ENCODE measurements at regions not wholly inside any gene's neighbourhood (a gene's known extent, or its start where the extent isn't known, plus 50 kb on each side); places are given as distances from the start of the nearest gene placed in this dataset.

GRCh38 chr5:166980666-166981065 is 1310.8 kb upstream of the WWC1 start:
- no peak for TF ChIP-seq CTCF (IDR thresholded peaks at IDR 0.05; ENCODE audit: low read depth, low read length)
- DNase-seq (ENCODE audit: extremely low read depth, low read depth), result no peak

GRCh38 chr5:166982226-166982625 is 1309.2 kb upstream of the WWC1 start:
- no peak for DNase-seq (ENCODE audit: extremely low read depth, low read depth)

GRCh38 chr5:166991601-166992000 is 1299.8 kb upstream of the WWC1 start:
- no peak for DNase-seq (ENCODE audit: extremely low read depth, low read depth)
- no peak for TF ChIP-seq CTCF (IDR thresholded peaks at IDR 0.05; ENCODE audit: low read depth, low read length)

More at GRCh38 chr5:166982226-166982625, 1309.2 kb upstream of the WWC1 start:
- TF ChIP-seq CTCF (IDR thresholded peaks at IDR 0.05; ENCODE audit: low read depth, low read length), result no peak

GRCh38 chr5:166992108-166992507 is 1299.3 kb upstream of the WWC1 start:
- no peak for TF ChIP-seq CTCF (IDR thresholded peaks at IDR 0.05; ENCODE audit: low read depth, low read length)

GRCh38 chr5:166992874-166993722 is 1298.3 kb upstream of the WWC1 start:
- no peak for DNase-seq (ENCODE audit: extremely low read depth, low read depth)
- no peak for TF ChIP-seq CTCF (IDR thresholded peaks at IDR 0.05; ENCODE audit: low read depth, low read length)

More at GRCh38 chr5:166992108-166992507, 1299.3 kb upstream of the WWC1 start:
- DNase-seq (ENCODE audit: extremely low read depth, low read depth), result no peak

- TF ChIP-seq CTCF (IDR thresholded peaks at IDR 0.05; ENCODE audit: low read depth, low read length), result no peak
- DNase-seq (ENCODE audit: extremely low read depth, low read depth), result no peak
Observed at GRCh38 chr5:166994226-166994625, 1297.2 kb upstream of the WWC1 start.

GRCh38 chr5:167001246-167001645 is 1290.2 kb upstream of the WWC1 start:
- no peak for DNase-seq (ENCODE audit: extremely low read depth, low read depth)
- no peak for TF ChIP-seq CTCF (IDR thresholded peaks at IDR 0.05; ENCODE audit: low read depth, low read length)
